Ishikawa (cell line): ENCODE measurements at regions not wholly inside any gene's neighbourhood (a gene's known extent, or its start where the extent isn't known, plus 50 kb on each side); places are given as distances from the start of the nearest gene placed in this dataset.

ENCODE experiments used
- CEBPB ChIP-seq: IDR thresholded peaks from 2 replicates; pipeline ENCODE4 v1.6.1; 2012
- CREB1 ChIP-seq: IDR thresholded peaks from 2 replicates; pipeline ENCODE4 v1.6.1; 2012; ENCODE audit warnings: low read depth
- EGR1 ChIP-seq: IDR thresholded peaks from 2 replicates; pipeline ENCODE4 v1.6.1; 2012
- EP300 ChIP-seq: IDR thresholded peaks from 2 replicates; pipeline ENCODE4 v1.6.1; 2012; ENCODE audit warnings: borderline replicate concordance
- FOXM1 ChIP-seq: IDR thresholded peaks from 2 replicates; pipeline ENCODE4 v1.6.1; 2012; ENCODE audit warnings: low read depth, borderline replicate concordance
- NFIC ChIP-seq: IDR thresholded peaks from 2 replicates; pipeline ENCODE4 v1.6.1; 2012
- RAD21 ChIP-seq: IDR thresholded peaks from 2 replicates; pipeline ENCODE4 v1.6.1; 2012; ENCODE audit warnings: low read depth
- TAF1 ChIP-seq: IDR thresholded peaks from 2 replicates; pipeline ENCODE4 v1.6.1; 2012; ENCODE audit warnings: low read depth, mild to moderate bottlenecking
- TCF12 ChIP-seq: IDR thresholded peaks from 2 replicates; pipeline ENCODE4 v1.6.1; 2012; ENCODE audit warnings: low read depth
- TEAD4 ChIP-seq: IDR thresholded peaks from 2 replicates; pipeline ENCODE4 v1.6.1; 2012
- YY1 ChIP-seq: IDR thresholded peaks from 2 replicates; pipeline ENCODE4 v1.6.1; 2012; ENCODE audit warnings: low read depth
- ZBTB7A ChIP-seq: IDR thresholded peaks from 2 replicates; pipeline ENCODE4 v1.6.1; 2012; ENCODE audit warnings: low read depth
- TF ChIP-seq, protein P1 (sequence below): IDR thresholded peaks from 2 replicates; pipeline ENCODE4 v1.6.1; 2012
- TF ChIP-seq, protein P2 (sequence below): IDR thresholded peaks from 2 replicates; pipeline ENCODE4 v1.6.1; 2012; ENCODE audit warnings: low read depth, mild to moderate bottlenecking
- TF ChIP-seq, protein P3 (sequence below): IDR thresholded peaks from 2 replicates; pipeline ENCODE4 v1.6.1; 2012

DNA sequence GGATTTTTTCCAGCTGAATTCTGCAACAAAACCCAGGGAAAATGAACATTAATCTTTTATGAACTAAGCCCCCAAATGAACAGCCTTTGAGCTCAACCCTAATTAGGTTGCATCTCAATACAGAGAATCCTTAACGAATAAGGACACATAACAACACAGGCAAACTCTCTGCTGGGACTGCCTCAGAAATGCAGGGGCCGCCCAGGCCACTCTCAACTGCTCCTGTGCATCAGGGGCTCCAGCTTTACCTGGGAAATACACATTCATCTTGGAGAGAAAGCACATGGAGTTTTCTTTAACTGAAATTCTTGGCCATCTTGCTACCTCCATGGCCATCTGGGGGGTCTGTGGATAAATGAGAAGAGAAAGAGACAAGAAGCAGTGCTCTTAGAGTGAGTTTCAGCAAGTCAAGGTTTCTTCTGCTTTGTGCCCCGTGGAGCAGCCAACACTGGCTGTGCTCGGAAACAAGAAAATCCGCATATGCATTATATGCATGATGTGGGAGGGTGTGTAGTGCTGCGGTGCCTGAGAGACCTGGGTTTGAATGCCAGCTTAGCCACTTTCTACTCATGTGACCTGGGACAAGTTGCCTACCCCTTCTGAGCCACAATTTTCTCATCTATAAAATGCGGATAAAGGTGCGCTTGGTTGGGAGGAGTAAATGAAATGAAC lies 81.9 kb upstream of the RCN1 start:
- TF ChIP-seq TAF1 (no peak), EGR1 (no peak), RAD21 (no peak), YY1 (no peak), NFIC (no peak)
- TF ChIP-seq, protein P1, sequence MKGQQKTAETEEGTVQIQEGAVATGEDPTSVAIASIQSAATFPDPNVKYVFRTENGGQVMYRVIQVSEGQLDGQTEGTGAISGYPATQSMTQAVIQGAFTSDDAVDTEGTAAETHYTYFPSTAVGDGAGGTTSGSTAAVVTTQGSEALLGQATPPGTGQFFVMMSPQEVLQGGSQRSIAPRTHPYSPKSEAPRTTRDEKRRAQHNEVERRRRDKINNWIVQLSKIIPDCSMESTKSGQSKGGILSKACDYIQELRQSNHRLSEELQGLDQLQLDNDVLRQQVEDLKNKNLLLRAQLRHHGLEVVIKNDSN, result no peak

DNA sequence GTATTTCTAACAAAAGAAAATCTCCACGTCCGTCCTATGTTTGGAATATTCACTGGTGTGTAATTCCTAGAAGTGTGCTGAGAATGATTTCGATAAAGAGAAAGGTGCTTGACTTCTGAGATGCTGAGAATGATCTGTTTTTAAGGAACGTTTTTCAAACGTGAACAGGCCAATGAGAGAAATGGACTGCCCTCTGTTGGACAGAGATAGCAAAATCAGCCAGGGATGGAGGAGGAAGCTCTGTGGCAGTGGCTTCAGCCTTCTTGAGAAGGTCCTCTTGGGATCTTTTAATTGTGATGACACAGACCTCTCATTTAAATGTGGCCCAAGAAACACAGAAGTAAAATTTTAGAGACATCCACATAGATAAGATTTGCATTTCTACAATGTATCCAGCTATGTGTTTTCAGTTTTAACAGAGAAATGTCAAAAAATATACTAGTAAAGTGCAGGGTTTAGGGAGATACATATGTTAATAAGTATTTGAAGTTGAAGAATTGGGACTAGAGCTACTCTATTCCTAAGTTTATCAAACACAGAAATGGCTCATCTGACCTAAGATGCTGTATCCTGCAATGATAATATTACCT lies 84.0 kb upstream of the RCN1 start:
- TF ChIP-seq YY1, result no peak
- TF ChIP-seq NFIC, result no peak
- TF ChIP-seq FOXM1, result no peak
- TF ChIP-seq RAD21, result peak; percentile 41
- TF ChIP-seq, protein P1, result no peak

DNA sequence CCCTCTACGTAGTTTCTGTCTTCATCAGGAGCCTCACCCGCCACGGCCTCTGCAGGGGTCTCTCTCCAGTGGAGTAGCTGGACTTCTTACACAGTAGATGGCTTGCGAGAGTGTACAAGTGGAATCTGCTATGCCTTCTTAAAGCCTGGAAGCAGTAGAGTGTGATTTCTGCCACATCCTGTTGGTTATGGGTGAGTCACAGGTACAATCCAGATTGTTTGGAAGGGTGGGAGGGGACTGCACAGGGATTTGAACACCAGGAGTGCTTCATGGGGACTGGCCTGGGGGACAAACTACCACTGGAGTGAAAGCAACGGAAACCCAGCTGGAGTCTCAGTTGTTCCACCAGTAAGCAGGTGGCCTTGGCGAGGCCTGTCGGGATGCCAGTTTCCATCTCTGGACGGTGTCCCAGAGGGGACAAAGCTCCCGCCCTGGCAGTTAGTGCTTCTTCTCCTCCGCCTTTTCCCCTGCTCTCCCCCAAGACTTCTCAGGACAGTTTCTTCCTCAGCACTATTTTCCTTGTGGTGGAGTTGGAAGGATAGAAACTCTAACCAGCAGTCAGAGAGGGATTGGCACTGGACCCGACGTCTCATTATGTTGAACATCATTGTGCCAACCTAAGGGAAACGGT lies 85.0 kb upstream of the RCN1 start:
- TF ChIP-seq TEAD4, result no peak

DNA sequence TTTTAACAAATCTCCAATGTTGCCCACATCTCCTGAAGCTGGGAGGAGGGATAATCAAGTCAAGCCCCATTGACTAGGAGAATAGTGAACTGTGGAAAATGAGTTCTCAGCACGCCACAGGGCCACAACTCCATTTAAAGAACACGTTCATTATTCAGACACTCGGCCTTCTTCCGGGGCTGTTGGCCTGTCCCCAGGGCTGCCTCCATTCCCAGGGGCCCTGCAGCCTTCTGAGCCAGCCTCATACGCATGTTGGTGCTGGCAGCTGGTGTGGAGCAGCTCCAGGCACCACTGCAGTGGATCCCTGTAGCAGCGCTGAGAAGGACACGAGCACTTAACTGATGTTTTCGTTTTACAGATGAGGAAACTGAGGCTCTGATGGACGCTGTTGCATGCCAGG lies 87.5 kb upstream of the RCN1 start:
- TF ChIP-seq EGR1, result no peak
- TF ChIP-seq RAD21, result no peak
- TF ChIP-seq EP300, result no peak
- no peak for TF ChIP-seq FOXM1
- TF ChIP-seq TEAD4, result no peak
- TF ChIP-seq NFIC, result no peak
- TF ChIP-seq, protein P1, result no peak
- TF ChIP-seq YY1, result no peak
- no peak for TF ChIP-seq CEBPB
- TF ChIP-seq TCF12, result no peak
- no peak for TF ChIP-seq ZBTB7A
- no peak for TF ChIP-seq CREB1
- TF ChIP-seq, protein P2, sequence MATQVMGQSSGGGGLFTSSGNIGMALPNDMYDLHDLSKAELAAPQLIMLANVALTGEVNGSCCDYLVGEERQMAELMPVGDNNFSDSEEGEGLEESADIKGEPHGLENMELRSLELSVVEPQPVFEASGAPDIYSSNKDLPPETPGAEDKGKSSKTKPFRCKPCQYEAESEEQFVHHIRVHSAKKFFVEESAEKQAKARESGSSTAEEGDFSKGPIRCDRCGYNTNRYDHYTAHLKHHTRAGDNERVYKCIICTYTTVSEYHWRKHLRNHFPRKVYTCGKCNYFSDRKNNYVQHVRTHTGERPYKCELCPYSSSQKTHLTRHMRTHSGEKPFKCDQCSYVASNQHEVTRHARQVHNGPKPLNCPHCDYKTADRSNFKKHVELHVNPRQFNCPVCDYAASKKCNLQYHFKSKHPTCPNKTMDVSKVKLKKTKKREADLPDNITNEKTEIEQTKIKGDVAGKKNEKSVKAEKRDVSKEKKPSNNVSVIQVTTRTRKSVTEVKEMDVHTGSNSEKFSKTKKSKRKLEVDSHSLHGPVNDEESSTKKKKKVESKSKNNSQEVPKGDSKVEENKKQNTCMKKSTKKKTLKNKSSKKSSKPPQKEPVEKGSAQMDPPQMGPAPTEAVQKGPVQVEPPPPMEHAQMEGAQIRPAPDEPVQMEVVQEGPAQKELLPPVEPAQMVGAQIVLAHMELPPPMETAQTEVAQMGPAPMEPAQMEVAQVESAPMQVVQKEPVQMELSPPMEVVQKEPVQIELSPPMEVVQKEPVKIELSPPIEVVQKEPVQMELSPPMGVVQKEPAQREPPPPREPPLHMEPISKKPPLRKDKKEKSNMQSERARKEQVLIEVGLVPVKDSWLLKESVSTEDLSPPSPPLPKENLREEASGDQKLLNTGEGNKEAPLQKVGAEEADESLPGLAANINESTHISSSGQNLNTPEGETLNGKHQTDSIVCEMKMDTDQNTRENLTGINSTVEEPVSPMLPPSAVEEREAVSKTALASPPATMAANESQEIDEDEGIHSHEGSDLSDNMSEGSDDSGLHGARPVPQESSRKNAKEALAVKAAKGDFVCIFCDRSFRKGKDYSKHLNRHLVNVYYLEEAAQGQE, result no peak
- TF ChIP-seq, protein P3, sequence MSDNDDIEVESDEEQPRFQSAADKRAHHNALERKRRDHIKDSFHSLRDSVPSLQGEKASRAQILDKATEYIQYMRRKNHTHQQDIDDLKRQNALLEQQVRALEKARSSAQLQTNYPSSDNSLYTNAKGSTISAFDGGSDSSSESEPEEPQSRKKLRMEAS, result no peak
- TF ChIP-seq TAF1, result no peak

DNA sequence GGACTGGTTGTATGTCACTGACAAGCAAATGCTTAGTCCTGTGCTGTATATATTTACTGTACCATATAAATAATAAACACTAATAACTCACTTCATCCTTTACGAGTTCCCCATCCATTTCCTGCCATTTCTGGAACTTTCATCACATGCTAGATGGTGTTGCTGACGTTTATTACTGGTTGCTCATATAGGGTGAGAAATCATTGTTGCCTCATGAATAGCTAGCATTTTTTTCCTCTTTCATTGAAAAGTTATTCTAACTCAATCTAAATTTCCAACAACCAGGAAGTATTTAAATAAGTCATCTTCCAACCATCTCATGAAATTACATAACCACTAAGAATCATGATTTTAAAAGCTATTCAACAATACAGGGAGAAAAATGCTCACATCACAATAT lies 88.6 kb upstream of the RCN1 start:
- TF ChIP-seq NFIC, result no peak
- no peak for TF ChIP-seq TEAD4
- no peak for TF ChIP-seq RAD21
- no peak for TF ChIP-seq FOXM1
- TF ChIP-seq EP300, result no peak
- no peak for TF ChIP-seq EGR1
- TF ChIP-seq ZBTB7A, result no peak
- TF ChIP-seq CEBPB, result no peak
- no peak for TF ChIP-seq YY1
- TF ChIP-seq, protein P3, result no peak
- TF ChIP-seq, protein P1, result no peak

DNA sequence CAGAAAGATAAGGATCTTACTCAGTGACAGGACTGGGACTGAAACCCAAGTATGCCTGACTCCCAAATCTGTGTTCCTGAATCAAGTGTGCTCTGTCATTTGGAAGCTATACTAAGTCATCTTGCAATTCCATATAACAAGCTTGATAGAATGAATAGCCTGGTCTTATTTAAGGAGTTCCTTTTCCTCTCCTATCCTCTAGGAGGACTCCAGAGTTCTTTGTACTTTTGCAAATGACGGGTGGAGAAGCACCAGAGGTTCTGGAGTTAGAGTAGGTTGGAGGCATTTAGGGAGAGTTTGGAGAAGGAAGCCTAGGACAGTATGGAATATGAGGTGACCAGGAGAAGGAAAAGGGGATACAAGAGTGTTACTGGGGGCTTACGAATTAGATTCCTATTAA lies 92.9 kb upstream of the RCN1 start:
- TF ChIP-seq, protein P1, result no peak
- TF ChIP-seq CEBPB, result no peak
- no peak for TF ChIP-seq TAF1
- no peak for TF ChIP-seq ZBTB7A
- no peak for TF ChIP-seq EP300
- TF ChIP-seq NFIC, result no peak
- TF ChIP-seq TEAD4, result no peak
- no peak for TF ChIP-seq YY1
- no peak for TF ChIP-seq FOXM1
